ENCODE measurements at regions not wholly inside any gene's neighbourhood (a gene's known extent, or its start where the extent isn't known, plus 50 kb on each side); places are given as distances from the start of the nearest gene placed in this dataset.

DNA sequence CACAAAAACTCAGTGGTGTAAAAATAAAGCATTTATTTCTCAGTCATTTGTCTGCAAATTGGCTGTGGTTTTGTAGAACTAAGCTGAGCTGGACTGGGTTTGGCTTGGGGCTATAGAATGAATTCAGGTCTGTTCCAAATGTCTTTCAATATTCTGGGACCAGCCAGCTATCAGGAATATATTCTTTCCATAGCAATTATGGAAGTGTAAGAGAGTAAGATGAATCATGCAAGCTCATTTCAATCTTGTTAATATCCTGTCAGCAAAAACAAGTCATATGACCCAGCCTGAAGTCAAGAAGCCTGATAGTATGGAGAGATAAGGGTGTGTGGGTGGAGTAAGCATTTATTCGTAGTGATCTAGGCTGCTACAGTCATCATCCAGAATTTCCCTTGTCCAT is 481.0 kb upstream of the CDH2 start:
- no peaks in the 10 kb centered on the region for H3K4me1 ChIP-seq
- no peak overlapping the region for H3K27ac ChIP-seq
- H3K4me3 ChIP-seq: no peak overlapping the region
- no peaks in the 10 kb centered on the region for H3K36me3 ChIP-seq
- H3K27me3 ChIP-seq: no peaks in the 10 kb centered on the region
- ATAC-seq: no peak
- DNase-seq: no peak
- TF ChIP-seq CTCF (IDR thresholded peaks at IDR 0.05) (no peak), POLR2A (IDR thresholded peaks at IDR 0.05) (no peak)
- intact Hi-C loops (cut with DNase I): no loop called here
- 10 to 29% (median 25%) methylated on average over 1 of the region's 1 CpG for WGBS, 4 donors
- H3K9me3 ChIP-seq: no peaks in the 10 kb centered on the region

DNA sequence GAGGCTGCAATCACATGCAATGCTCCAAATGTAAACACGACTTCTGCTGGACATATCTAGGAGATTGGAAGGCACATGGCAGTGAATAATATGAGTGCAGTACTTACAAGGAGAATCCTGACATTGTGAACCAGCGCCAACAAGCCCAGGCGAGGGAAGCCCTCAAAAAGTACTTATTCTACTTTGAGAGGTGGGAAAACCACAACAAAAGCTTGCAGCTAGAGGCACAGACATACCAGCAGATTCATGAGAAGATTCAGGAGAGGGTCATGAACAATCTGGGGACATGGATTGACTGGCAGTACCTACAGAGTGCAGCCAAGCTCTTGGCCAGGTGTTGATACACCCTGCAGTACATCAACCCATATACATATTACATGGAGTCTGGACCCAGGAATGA is 475.7 kb upstream of the CDH2 start:
- H3K36me3 ChIP-seq: no peaks in the 10 kb centered on the region
- intact Hi-C loops (cut with DNase I): no loop called here
- no peaks in the 10 kb centered on the region for H3K27me3 ChIP-seq
- no peak overlapping the region for H3K4me3 ChIP-seq
- no peak for DNase-seq
- H3K4me1 ChIP-seq: no peaks in the 10 kb centered on the region
- no peaks in the 10 kb centered on the region for H3K9me3 ChIP-seq
- no peak for ATAC-seq
- H3K27ac ChIP-seq: no peak overlapping the region
- TF ChIP-seq CTCF (IDR thresholded peaks at IDR 0.05): no peak
- no peak for TF ChIP-seq POLR2A (IDR thresholded peaks at IDR 0.05)
- 86 to 94% (median 91%) methylated on average over 3 of the region's 3 CpGs for WGBS, 4 donors

GRCh38 chr18:28651298-28651697 is 474.4 kb upstream of the CDH2 start:
- no peak for TF ChIP-seq CTCF (IDR thresholded peaks at IDR 0.05)
- TF ChIP-seq POLR2A (IDR thresholded peaks at IDR 0.05): no peak
- DNase-seq (no peak), ATAC-seq (no peak)
- intact Hi-C loops (cut with DNase I): no loop called here
- no peaks in the 10 kb centered on the region for H3K36me3 ChIP-seq
- no peaks in the 10 kb centered on the region for H3K4me1 ChIP-seq
- WGBS, 4 donors: 86 to 90% (median 88%) methylated on average over 12 of the region's 12 CpGs
- H3K4me3 ChIP-seq: no peak overlapping the region
- no peaks in the 10 kb centered on the region for H3K9me3 ChIP-seq
- no peak overlapping the region for H3K27ac ChIP-seq
- H3K27me3 ChIP-seq: no peaks in the 10 kb centered on the region

DNA sequence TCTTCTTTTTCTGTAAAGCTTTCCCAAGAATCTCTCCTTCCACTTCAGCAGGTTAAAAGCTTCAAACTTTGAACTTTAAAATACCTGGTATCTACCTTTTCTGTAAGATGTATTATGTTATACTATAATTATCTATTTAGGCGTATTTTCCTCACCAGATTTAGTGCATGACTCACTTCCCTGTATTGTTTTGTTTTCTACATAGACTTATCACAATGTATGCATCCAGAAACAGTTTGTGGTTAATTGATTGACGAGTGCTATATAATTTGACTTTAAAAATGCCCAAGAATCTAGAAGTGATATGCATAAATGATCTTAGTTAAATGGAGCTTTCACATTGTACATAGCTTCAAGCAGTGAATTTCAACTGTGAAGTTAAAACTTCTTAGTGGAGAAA is 473.9 kb upstream of the CDH2 start:
- H3K27me3 ChIP-seq: no peaks in the 10 kb centered on the region
- no peaks in the 10 kb centered on the region for H3K4me1 ChIP-seq
- H3K9me3 ChIP-seq: no peaks in the 10 kb centered on the region
- H3K27ac ChIP-seq: no peak overlapping the region
- H3K36me3 ChIP-seq: no peaks in the 10 kb centered on the region
- intact Hi-C loops (cut with DNase I): no loop called here
- TF ChIP-seq CTCF (IDR thresholded peaks at IDR 0.05): no peak
- TF ChIP-seq POLR2A (IDR thresholded peaks at IDR 0.05): no peak
- no peak for ATAC-seq
- 49 to 68% (median 57%) methylated on average over 2 of the region's 2 CpGs for WGBS, 4 donors
- H3K4me3 ChIP-seq: no peak overlapping the region
- DNase-seq: no peak

Data from heart left ventricle (tissue), 16 donors.